ENCODE measurements at regions not wholly inside any gene's neighbourhood (a gene's known extent, or its start where the extent isn't known, plus 50 kb on each side); places are given as distances from the start of the nearest gene placed in this dataset.
A peak's percentile ranks its signal among the peaks of the same experiment; 100 is the strongest.

DNA sequence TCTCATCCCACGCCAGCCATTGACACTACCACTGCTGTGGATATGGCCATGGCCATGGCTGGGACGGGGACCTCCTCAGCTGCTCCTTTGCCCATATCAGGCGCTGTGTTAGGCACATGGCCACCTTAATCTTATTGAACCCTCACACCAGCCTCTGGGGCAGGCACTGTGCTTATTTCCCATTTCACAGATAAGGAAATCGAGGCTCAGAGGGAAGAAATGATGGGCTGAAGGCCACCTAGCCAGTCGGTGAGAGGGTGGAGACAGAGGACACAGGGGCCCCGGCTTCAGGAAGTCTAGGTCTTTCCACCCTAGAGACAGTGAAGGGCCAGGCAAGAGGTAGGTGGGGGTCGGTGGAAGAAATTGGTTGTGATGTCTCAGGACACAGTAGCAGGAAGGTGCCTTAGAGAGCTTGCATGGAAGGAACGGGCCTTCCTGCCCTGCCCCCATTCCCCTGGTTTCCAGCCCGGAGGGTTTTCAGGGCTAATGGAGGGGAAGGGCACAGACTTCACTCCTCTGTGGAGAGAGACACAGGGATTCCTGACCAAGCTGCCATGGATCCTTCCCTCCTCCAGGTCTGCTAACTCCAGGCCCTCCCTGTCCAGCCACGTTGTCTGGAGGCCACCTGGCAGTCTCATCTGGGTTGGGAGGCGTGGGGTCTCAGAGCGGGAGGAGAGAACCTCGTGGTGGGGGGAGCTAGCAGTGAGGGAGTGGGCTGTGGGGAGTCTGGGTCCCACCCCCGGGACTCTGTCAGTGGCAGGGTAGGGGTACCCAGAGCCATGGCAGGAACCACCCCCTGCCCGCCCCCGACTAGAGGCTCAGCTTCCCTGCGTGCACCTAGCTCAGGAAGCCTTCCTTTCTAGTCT is 120.4 kb downstream of the VEGFA start:
- DNase-seq = peak; percentile 62
- Histone ChIP-seq H3F3A (replicated peaks; ENCODE audit: insufficient read depth) (no peaks in the 10 kb centered on the region), H3K79me2 (ENCODE audit: insufficient read depth) (no peaks in the 10 kb centered on the region), H3K27ac (ENCODE audit: low read depth in 2 of 2, low read length in 1 of 2) (peak overlapping the region in 1 of 2 experiments; percentile 62; a peak in 1 of 4 replicates), H2AFZ (ENCODE audit: low read depth) (no peak overlapping the region), H3K4me2 (no peak overlapping the region), H3K9me3 (no peaks in the 10 kb centered on the region), H3K9me2 (no peaks in the 10 kb centered on the region), H3K27me3 (ENCODE audit: insufficient read depth) (no peaks in the 10 kb centered on the region), H3K4me3 (ENCODE audit: low read depth in 2 of 2, low read length in 1 of 2) (no peak overlapping the region), H3K4me1 (ENCODE audit: control insufficient read depth in 1 of 2, insufficient read depth in 2 of 2, low read depth in 1 of 2, low read length in 1 of 2) (peaks cover 0 to 40% of the 10 kb centered on the region in 2 experiments; a peak in 1 of 4 replicates), H3K36me3 (replicated peaks in 1 of 2; ENCODE audit: control insufficient read depth in 1 of 2, insufficient read depth in 2 of 2, low read length in 1 of 2) (no peaks in the 10 kb centered on the region), H3K9ac (no peak overlapping the region), H4K20me1 (ENCODE audit: insufficient read depth) (no peaks in the 10 kb centered on the region)
- no peak for TF ChIP-seq RAD21 (IDR thresholded peaks at IDR 0.05; ENCODE audit: low read length)
- no peak for TF ChIP-seq EP300 (IDR thresholded peaks at IDR 0.05; ENCODE audit: borderline replicate concordance in 1 of 2, low read depth in 1 of 2, low read length in 1 of 2)
- no peak for TF ChIP-seq GABPA (IDR thresholded peaks at IDR 0.05; ENCODE audit: low read depth)
- no peak for TF ChIP-seq REST (IDR thresholded peaks at IDR 0.05; ENCODE audit: low read depth, low read length)
- TF ChIP-seq, protein P1, sequence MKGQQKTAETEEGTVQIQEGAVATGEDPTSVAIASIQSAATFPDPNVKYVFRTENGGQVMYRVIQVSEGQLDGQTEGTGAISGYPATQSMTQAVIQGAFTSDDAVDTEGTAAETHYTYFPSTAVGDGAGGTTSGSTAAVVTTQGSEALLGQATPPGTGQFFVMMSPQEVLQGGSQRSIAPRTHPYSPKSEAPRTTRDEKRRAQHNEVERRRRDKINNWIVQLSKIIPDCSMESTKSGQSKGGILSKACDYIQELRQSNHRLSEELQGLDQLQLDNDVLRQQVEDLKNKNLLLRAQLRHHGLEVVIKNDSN (IDR thresholded peaks at IDR 0.05; ENCODE audit: borderline replicate concordance, low read depth) = no peak
- TF ChIP-seq EZH2phosphoT487 (IDR thresholded peaks at IDR 0.05; ENCODE audit: borderline replicate concordance, low read depth) = no peak
- TF ChIP-seq CHD2 (IDR thresholded peaks at IDR 0.05; ENCODE audit: low read length, partially characterized antibody) = no peak
- TF ChIP-seq, protein P2, sequence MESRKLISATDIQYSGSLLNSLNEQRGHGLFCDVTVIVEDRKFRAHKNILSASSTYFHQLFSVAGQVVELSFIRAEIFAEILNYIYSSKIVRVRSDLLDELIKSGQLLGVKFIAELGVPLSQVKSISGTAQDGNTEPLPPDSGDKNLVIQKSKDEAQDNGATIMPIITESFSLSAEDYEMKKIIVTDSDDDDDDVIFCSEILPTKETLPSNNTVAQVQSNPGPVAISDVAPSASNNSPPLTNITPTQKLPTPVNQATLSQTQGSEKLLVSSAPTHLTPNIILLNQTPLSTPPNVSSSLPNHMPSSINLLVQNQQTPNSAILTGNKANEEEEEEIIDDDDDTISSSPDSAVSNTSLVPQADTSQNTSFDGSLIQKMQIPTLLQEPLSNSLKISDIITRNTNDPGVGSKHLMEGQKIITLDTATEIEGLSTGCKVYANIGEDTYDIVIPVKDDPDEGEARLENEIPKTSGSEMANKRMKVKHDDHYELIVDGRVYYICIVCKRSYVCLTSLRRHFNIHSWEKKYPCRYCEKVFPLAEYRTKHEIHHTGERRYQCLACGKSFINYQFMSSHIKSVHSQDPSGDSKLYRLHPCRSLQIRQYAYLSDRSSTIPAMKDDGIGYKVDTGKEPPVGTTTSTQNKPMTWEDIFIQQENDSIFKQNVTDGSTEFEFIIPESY (IDR thresholded peaks at IDR 0.05; ENCODE audit: borderline replicate concordance, low read depth) = no peak
- TF ChIP-seq TEAD4 (IDR thresholded peaks at IDR 0.05; ENCODE audit: borderline replicate concordance, insufficient read depth) = no peak
- TF ChIP-seq RFX5 (IDR thresholded peaks at IDR 0.05; ENCODE audit: low read length) = no peak
- TF ChIP-seq YY1 (IDR thresholded peaks at IDR 0.05; ENCODE audit: low read depth) = no peak
- POLR2A ChIA-PET = interaction anchor here (1.0 to 1.1 kb wide), 2 partner anchors 10 to 101 kb away, joined by 3 to 4 read pairs; no protein-coding TSS in a partner anchor
- CTCF ChIA-PET = interaction anchor here (1.2 to 1.3 kb wide), 2 partner anchors 60 to 62 kb away, joined by 3 to 4 read pairs; no protein-coding TSS in a partner anchor
- 82% methylated on average over 10 of the region's 17 CpGs for WGBS (ENCODE audit: low lambda C conversion rate)

All from SK-N-SH (cell line).